Heart left ventricle (tissue), 13 donors: ENCODE measurements at regions not wholly inside any gene's neighbourhood (a gene's known extent, or its start where the extent isn't known, plus 50 kb on each side); places are given as distances from the start of the nearest gene placed in this dataset.

Experiments used
- CTCF ChIP-seq, 12 donors: fragments of 200-600 bp; sonication (generic) in 4 of 12; IDR thresholded peaks; one replicate each; pipeline versions ENCODE4 v1.5.0 to v1.8.0; 2018 to 2022; ENCODE audit warnings: antibody characterized with exemption in 12 of 12, mild to moderate bottlenecking in 5 of 12
- POLR2A ChIP-seq, 2 donors: fragments of 450-650 bp; IDR thresholded peaks; one replicate each; pipeline ENCODE4 v1.6.1; 2017; ENCODE audit warnings: antibody characterized with exemption in 2 of 2, mild to moderate bottlenecking in 2 of 2, moderate library complexity in 2 of 2
- donor health status: ischemic (EF 13 %, LVEDD 7.1; RV severe dilation, severe dysfunction).
- donor health status: DM: no; HTN: yes; CAD: no.
- donor health status: DM: no; HTN: no; CAD: no.
- donor health status: ischemic (EF 25% LVEDD 6.9; RV normal size, moderate dysfunction).
- donor health status: ischemic (EF 25% LVEDD 5.7; RV mildly dilated, moderate dysfunction).
- donor health status: ischemic (EF 35%, LVEDD 5.7; RV mildly dilated, moderate dysfunction).
- donor health status: nonischemic (EF 11% LVEDD 7.7; RV severe dilation, severe dysfunction).
- donor health status: DM: yes; HTN: yes; CAD: no.
- donor health status: PGD.
- donor health status: ischemic (EF 29% LVEDD 5.4; RV normal size, mild dysfunction).
- donor health status: nonischemic (EF 23%, LVEDD 6.1; RV moderate dilation, normal function).

- TF ChIP-seq CTCF (IDR thresholded peaks at IDR 0.05): no peak
- TF ChIP-seq POLR2A (IDR thresholded peaks at IDR 0.05): no peak
These were observed 89.4 kb upstream of the THY1 start for GRCh38 chr11:119512369-119512768.
